ENCODE measurements at regions not wholly inside any gene's neighbourhood (a gene's known extent, or its start where the extent isn't known, plus 50 kb on each side); places are given as distances from the start of the nearest gene placed in this dataset.

GRCh38 chr2:220767591-220768255, 804.4 kb downstream of the EPHA4 start:
- TF ChIP-seq POLR2AphosphoS5 (IDR thresholded peaks at IDR 0.05; ENCODE audit: low read depth, low read length) (no peak), POLR2A (IDR thresholded peaks at IDR 0.05; ENCODE audit: low read depth, low read length) (no peak), SPI1 (IDR thresholded peaks at IDR 0.05; ENCODE audit: low read depth, low read length) (no peak)
